WI38 (cell line): ENCODE measurements at regions not wholly inside any gene's neighbourhood (a gene's known extent, or its start where the extent isn't known, plus 50 kb on each side); places are given as distances from the start of the nearest gene placed in this dataset.

Experiments used
- H3K4me3 ChIP-seq: 2 replicates; pipeline ENCODE4 v1.5.1; 2011; ENCODE audit warnings: low read depth, mild to moderate bottlenecking, control low read depth, low read length
- TF ChIP-seq, protein P1 (sequence below): IDR thresholded peaks from 2 replicates; pipeline ENCODE4 v1.5.1; 2012; ENCODE audit warnings: low read depth, mild to moderate bottlenecking, control low read depth, low read length

DNA sequence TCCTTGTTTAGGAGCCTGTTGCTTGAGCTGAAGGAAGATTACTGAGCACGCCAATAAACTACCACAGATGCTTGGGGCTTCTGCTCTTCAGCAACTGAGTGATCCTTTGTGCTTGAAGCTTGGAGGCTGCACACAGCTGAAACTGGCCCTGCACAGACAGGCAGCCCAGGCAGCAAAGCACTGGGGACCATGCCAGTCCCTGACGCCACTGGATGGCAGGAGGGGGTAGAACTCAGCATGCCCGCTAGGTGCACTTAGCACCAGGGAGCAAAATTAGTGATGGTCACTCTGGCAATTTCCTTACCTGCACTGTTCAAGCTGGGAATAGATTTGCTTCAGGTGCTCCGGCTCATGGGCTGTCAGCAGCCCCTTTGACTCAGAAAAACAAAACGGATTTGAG, 91.5 kb downstream of the FAM50B start:
- TF ChIP-seq, protein P1, sequence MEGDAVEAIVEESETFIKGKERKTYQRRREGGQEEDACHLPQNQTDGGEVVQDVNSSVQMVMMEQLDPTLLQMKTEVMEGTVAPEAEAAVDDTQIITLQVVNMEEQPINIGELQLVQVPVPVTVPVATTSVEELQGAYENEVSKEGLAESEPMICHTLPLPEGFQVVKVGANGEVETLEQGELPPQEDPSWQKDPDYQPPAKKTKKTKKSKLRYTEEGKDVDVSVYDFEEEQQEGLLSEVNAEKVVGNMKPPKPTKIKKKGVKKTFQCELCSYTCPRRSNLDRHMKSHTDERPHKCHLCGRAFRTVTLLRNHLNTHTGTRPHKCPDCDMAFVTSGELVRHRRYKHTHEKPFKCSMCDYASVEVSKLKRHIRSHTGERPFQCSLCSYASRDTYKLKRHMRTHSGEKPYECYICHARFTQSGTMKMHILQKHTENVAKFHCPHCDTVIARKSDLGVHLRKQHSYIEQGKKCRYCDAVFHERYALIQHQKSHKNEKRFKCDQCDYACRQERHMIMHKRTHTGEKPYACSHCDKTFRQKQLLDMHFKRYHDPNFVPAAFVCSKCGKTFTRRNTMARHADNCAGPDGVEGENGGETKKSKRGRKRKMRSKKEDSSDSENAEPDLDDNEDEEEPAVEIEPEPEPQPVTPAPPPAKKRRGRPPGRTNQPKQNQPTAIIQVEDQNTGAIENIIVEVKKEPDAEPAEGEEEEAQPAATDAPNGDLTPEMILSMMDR, result no peak

GRCh38 chr6:3943331-3943765, 94.2 kb downstream of the FAM50B start:
- H3K4me3 ChIP-seq, result no peak overlapping the region
- TF ChIP-seq, protein P1, result no peak

More for the DNA sequence above, 91.5 kb downstream of the FAM50B start:
- no peak overlapping the region for H3K4me3 ChIP-seq

DNA sequence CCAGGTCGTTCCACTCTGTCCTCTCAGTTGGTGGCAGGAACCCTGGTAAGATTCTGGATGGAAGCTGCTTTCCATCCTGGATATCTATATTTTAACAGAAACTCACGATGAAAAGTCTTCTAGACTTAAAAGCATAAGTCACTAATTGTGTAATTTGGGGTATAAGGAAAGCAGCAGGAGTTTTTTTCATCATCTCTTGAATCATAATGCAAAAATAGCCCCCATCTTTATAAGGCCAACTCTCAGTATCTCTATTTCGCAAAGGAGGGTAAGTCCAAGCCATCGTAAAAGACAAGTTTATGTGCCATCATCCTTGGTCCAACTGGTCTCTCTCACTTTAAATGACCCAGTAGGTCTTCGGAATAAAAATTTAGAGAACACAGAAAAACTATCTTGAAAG, 95.1 kb downstream of the FAM50B start:
- TF ChIP-seq, protein P1, result no peak
- no peak overlapping the region for H3K4me3 ChIP-seq

DNA sequence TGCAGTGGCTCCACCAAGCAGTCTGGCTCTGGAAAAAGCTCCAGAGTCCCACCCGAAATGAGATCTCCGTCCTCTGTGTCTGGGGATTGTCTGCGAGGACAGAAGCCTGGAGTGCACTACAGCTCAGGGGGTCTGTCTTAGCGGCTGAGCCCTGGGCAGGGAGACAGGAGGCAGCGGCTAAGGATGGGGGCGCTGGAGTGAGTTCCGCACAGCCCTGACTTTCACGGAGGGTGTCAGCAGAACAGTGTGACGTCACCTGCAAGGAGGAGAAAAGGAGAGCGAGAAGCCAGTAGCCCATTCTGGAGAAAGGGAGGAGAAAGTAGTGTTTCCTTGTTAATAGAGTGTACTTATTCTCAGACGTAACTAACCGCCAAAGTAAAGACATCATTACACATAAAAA, 97.6 kb downstream of the FAM50B start:
- TF ChIP-seq, protein P1, result no peak
- no peak overlapping the region for H3K4me3 ChIP-seq

DNA sequence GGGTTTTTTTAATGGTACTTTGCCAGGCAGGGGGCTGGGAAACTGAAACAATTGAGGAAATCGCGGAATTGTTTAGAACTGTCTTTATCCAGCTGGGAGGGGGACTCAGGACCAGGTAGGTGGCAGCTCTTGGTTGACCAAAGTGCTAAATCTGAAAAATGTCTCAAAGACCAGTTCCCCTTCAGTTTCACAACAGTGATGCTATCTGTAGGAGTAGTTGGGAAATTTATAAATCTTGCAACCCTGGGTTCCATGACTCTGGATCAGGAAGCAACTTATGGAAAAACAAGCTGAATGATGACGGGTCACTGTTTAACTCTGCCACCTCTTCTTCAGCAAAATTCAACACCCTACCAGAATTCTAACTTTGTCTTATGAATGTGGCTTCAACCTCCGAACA, 99.7 kb downstream of the FAM50B start:
- H3K4me3 ChIP-seq, result no peak overlapping the region
- TF ChIP-seq, protein P1, result no peak

DNA sequence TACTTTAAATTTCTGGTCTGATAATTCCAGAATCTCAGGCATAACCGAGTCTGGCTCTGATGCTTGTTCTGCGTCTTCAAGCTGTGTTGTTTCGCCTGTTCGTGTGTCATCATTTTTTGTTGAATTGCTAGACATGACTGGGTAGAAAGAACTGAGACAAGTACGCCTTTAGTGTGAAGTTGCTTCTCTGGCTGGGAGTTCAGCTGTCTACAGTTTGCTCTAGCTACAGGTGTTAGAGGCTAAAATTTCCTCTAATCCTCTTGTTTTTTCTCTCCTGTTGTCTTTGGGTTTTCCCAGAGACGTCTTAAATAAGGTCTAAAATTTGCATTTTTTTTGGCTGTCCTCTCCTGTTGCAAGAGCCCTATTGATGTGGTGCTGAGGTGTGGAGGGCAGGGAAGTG, 100.3 kb downstream of the FAM50B start:
- no peak overlapping the region for H3K4me3 ChIP-seq
- TF ChIP-seq, protein P1, result no peak

DNA sequence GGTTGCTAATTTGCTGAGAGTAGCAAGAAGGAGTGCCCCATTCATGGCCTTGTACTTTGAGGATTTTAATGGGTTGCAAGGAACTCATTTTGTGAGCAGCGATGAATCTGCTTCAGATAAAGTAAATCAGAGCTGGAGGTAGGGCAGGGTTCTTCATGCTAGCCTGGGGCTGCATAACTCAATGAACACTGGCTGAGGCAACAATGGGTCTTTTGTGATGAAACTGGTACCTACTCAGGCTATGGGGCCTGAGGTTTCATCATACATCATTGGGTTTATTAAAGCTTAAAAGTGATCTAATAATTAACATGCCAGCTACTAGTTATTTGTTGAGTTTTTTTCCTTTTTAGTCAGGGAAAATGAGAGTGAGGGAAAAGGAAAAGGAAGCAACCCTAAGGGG, 106.9 kb downstream of the FAM50B start:
- H3K4me3 ChIP-seq, result no peak overlapping the region
- TF ChIP-seq, protein P1, result no peak
